HK-2 (cell line): ENCODE measurements at regions not wholly inside any gene's neighbourhood (a gene's known extent, or its start where the extent isn't known, plus 50 kb on each side); places are given as distances from the start of the nearest gene placed in this dataset.
"Not testable (repeated sequence)": the region's sequence is repeated elsewhere in the genome, so short reads cannot be mapped to it uniquely, and the experiment has no call there.

Source experiments
- DNase-seq: peaks from one replicate; pipeline ENCODE4 v3.0.0-alpha.2; 2018; ENCODE audit not compliant: unreplicated experiment

- DNase-seq, result no peak
Observed at GRCh38 chr14:89565607-89566006, 148.6 kb upstream of the FOXN3 start.

- no peak for DNase-seq
Observed at GRCh38 chr14:89564989-89565388, 148.0 kb upstream of the FOXN3 start.

- DNase-seq, result no peak
Observed at GRCh38 chr14:89564286-89564957, 147.4 kb upstream of the FOXN3 start.

GRCh38 chr14:89563471-89563870, 146.4 kb upstream of the FOXN3 start:
- DNase-seq, result no peak

GRCh38 chr14:89551955-89552354, 134.9 kb upstream of the FOXN3 start:
- DNase-seq, result no peak

- no peak for DNase-seq
Observed at GRCh38 chr14:89551432-89551831, 134.4 kb upstream of the FOXN3 start.

GRCh38 chr14:89550821-89551220, 133.8 kb upstream of the FOXN3 start:
- no peak for DNase-seq

GRCh38 chr14:89549381-89550125, 132.5 kb upstream of the FOXN3 start:
- no peak for DNase-seq

GRCh38 chr14:89547047-89547446, 130.0 kb upstream of the FOXN3 start:
- not testable (repeated sequence) for DNase-seq

- no peak for DNase-seq
Observed at GRCh38 chr14:89544636-89545301, 127.7 kb upstream of the FOXN3 start.

GRCh38 chr14:89543425-89543790, 126.4 kb upstream of the FOXN3 start:
- DNase-seq, result no peak

GRCh38 chr14:89542786-89543424, 125.9 kb upstream of the FOXN3 start:
- no peak for DNase-seq

- no peak for DNase-seq
Observed at GRCh38 chr14:89540830-89541470, 123.9 kb upstream of the FOXN3 start.

- no peak for DNase-seq
Observed at GRCh38 chr14:89540009-89540829, 123.2 kb upstream of the FOXN3 start.

- DNase-seq, result no peak
Observed at GRCh38 chr14:89537911-89538310, 120.9 kb upstream of the FOXN3 start.

- no peak for DNase-seq
Observed at GRCh38 chr14:89534902-89535685, 118.1 kb upstream of the FOXN3 start.

- DNase-seq, result no peak
Observed at GRCh38 chr14:89533766-89534165, 116.7 kb upstream of the FOXN3 start.

- no peak for DNase-seq
Observed at GRCh38 chr14:89533136-89533535, 116.1 kb upstream of the FOXN3 start.

- no peak for DNase-seq
Observed at GRCh38 chr14:89531661-89532335, 114.8 kb upstream of the FOXN3 start.
